Type B pancreatic cell (in vitro differentiated cells): ENCODE measurements at regions not wholly inside any gene's neighbourhood (a gene's known extent, or its start where the extent isn't known, plus 50 kb on each side); places are given as distances from the start of the nearest gene placed in this dataset.
A peak's percentile ranks its signal among the peaks of the same experiment; 100 is the strongest.
"Not testable (repeated sequence)": the region's sequence is repeated elsewhere in the genome, so short reads cannot be mapped to it uniquely, and the experiment has no call there.

Experiments
- DNase-seq: peaks from one replicate; pipeline ENCODE4 v3.0.0; 2021; ENCODE audit warnings: mixed read lengths; ENCODE audit not compliant: unreplicated experiment; ENCODE audit errors: extremely low spot score
- H3K27ac Mint-ChIP-seq: 2 replicates; pipeline ENCODE4 v1.8.0; 2021; ENCODE audit warnings: mild to moderate bottlenecking, mixed read lengths
- H3K27me3 Mint-ChIP-seq: 2 replicates; pipeline ENCODE4 v1.8.0; 2021; ENCODE audit warnings: mixed read lengths
- H3K36me3 Mint-ChIP-seq: 2 replicates; pipeline ENCODE4 v1.8.0; 2021; ENCODE audit warnings: mixed read lengths
- H3K4me1 Mint-ChIP-seq: one replicate; pipeline ENCODE4 v1.8.0; 2021; ENCODE audit warnings: mixed read lengths; ENCODE audit not compliant: unreplicated experiment
- H3K4me3 Mint-ChIP-seq: 2 replicates; pipeline ENCODE4 v1.8.0; 2021; ENCODE audit warnings: mild to moderate bottlenecking, mixed read lengths
- H3K9me3 Mint-ChIP-seq: 2 replicates; pipeline ENCODE4 v1.8.0; 2021; ENCODE audit warnings: mixed read lengths
- TF ChIP-seq, protein P1 (sequence below): fragments of 200-600 bp; sonication (generic); conservative IDR thresholded peaks from 2 replicates; pipeline ENCODE4 v1.5.0; 2021; ENCODE audit warnings: antibody characterized with exemption, mild to moderate bottlenecking

DNA sequence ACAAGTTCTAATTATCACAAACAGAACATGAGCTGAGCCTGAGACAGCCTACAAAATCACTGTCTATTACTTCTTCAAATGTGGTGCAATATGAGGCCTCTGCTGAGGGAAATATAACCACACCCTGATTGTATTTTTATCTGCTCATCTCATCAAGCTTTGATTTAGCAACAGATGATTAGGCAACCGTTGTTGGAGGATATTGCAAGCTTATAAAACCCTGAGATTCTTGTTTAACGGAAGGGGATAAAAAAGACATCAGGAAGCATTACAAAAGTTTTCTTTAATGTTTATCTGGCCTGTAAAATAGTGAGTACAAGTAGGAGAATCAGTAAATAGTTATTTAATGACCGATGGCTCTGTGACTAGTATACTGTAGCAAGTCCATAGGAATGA lies 108.5 kb downstream of the ZNF330 start:
- H3K27me3 Mint-ChIP-seq, result peaks cover 4% of the 10 kb centered on the region
- H3K4me1 Mint-ChIP-seq, result no peaks in the 10 kb centered on the region
- H3K36me3 Mint-ChIP-seq, result no peaks in the 10 kb centered on the region
- TF ChIP-seq, protein P1, sequence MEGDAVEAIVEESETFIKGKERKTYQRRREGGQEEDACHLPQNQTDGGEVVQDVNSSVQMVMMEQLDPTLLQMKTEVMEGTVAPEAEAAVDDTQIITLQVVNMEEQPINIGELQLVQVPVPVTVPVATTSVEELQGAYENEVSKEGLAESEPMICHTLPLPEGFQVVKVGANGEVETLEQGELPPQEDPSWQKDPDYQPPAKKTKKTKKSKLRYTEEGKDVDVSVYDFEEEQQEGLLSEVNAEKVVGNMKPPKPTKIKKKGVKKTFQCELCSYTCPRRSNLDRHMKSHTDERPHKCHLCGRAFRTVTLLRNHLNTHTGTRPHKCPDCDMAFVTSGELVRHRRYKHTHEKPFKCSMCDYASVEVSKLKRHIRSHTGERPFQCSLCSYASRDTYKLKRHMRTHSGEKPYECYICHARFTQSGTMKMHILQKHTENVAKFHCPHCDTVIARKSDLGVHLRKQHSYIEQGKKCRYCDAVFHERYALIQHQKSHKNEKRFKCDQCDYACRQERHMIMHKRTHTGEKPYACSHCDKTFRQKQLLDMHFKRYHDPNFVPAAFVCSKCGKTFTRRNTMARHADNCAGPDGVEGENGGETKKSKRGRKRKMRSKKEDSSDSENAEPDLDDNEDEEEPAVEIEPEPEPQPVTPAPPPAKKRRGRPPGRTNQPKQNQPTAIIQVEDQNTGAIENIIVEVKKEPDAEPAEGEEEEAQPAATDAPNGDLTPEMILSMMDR, result no peak
- H3K4me3 Mint-ChIP-seq, result no peak overlapping the region
- no peak overlapping the region for H3K27ac Mint-ChIP-seq
- H3K9me3 Mint-ChIP-seq, result no peaks in the 10 kb centered on the region
- no peak for DNase-seq

- Mint-ChIP-seq H3K4me3 (no peak overlapping the region), H3K27ac (no peak overlapping the region), H3K36me3 (no peaks in the 10 kb centered on the region), H3K4me1 (no peaks in the 10 kb centered on the region), H3K9me3 (no peaks in the 10 kb centered on the region), H3K27me3 (peaks cover 4% of the 10 kb centered on the region)
- DNase-seq, result no peak
- TF ChIP-seq, protein P1, result no peak
These were observed 109.9 kb downstream of the ZNF330 start for GRCh38 chr4:141330616-141331015.

DNA sequence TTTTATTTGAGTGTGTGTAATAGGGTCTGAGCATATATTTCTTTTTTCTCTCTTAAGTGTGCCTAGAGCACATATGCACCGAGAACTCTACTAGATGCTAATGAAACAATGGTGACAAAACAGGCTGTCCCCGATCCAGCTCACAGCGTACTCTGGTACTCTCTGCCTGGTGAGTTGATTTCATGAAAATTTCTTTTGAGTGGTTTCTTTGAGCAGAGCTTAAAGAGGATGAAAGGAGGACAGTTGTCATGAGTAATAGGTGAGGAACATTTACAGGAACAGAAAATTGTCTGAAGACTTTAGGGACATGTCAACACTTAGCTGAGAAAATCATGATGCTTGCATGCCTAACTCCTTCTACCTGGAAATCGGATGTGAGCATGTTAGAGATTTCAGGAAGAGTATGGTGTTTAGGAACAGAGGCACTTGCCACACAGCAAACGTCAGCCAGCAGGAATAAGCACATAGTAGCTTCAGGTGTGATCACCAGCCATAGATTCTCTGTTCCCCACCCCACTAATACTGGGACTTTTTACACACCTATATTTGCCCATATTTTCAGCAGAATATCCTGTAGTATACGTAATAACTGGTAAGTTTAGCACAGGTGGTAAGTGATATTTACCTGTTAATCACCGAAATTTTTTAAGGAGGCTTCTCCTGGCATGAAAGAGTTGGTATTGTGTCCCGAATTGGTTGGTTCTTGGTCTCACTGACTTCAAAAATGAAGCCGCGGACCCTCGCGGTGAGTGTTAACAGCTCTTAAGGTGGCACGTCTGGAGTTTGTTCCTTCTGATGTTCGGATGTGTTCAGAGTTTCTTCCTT lies 111.1 kb downstream of the ZNF330 start:
- Mint-ChIP-seq H3K9me3 (no peaks in the 10 kb centered on the region), H3K27me3 (peaks cover 4% of the 10 kb centered on the region), H3K4me1 (no peaks in the 10 kb centered on the region), H3K4me3 (no peak overlapping the region), H3K27ac (no peak overlapping the region), H3K36me3 (no peaks in the 10 kb centered on the region)
- TF ChIP-seq, protein P1, result no peak
- DNase-seq, result no peak

DNA sequence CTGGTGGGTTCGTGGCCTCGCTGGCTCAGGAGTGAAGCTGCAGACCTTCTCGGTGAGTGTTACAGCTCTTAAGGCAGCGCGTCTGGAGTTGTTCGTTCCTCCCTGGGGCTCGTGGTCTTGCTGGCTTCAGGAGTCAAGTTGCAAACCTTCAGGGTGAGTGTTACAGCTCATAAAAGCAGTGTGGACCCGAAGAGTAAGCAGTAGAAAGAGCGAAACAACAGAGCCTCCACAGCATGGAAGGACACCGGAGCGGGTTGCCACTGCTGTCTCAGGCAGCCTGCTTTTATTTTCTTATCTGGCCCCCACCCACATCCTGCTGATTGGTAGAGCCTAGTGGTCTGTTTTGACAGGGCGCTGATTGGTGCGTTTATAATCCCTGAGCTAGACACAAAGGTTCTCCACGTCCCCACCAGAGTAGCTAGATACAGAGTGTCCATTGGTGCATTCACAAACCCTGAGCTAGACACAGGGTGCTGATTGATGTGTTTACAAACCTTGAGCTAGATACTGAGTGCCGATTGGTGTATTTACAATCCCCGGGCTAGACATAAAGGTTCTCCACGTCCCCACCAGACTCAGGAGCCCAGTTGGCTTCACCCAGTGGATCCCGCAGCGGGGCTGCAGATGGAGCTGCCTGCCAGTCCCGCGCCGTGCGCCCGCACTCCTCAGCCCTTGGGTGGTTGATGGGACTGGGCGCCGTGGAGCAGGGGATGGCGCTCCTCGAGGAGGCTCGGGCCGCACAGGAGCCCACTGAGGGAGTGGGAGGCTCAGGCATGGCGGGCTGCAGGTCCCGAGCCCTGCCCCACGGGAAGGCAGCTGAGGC lies 111.9 kb downstream of the ZNF330 start:
- H3K4me3 Mint-ChIP-seq, result peak overlapping the region; percentile 78
- not testable (repeated sequence) for H3K27ac Mint-ChIP-seq, H3K36me3 Mint-ChIP-seq, H3K27me3 Mint-ChIP-seq, H3K4me1 Mint-ChIP-seq, DNase-seq, H3K9me3 Mint-ChIP-seq

DNA sequence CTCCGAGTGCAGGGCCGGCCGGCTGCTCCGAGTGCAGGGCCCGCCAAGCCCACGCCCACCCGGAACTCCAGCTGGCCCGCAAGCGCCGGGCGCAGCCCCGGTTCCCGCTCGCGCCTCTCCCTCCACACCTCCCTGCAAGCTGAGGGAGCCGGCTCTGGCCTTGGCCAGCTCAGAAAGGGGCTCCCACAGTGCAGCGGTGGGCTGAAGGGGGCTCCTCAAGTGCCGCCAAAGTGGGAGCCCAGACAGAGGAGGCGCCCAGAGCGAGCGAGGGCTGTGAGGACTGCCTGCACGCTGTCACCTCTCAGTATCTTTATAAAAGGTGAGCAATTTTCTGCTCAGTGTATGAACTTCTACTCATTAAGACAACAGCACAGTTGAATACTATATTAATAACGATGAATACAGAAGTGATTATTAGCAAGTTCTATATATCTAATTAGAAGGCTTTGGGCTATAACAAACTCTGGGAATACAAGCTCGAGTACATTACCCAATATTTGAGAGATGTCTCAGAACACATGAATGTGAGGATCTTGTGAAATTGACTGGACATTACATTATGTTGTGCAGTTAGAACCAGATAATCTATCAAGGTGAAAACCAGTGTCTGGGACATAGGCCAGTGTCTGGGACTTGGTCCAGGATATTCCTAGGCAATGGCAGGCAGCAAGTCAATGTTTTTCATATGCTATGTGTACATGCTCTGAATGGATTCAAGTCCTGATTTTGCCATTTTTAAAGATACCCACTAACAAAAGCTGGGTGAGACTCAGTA lies 112.9 kb downstream of the ZNF330 start:
- H3K27me3 Mint-ChIP-seq, H3K4me1 Mint-ChIP-seq, DNase-seq, H3K9me3 Mint-ChIP-seq, H3K27ac Mint-ChIP-seq, H3K36me3 Mint-ChIP-seq: not testable (repeated sequence)
- peak overlapping the region; percentile 72 for H3K4me3 Mint-ChIP-seq

GRCh38 chr4:141335166-141335565 lies 114.5 kb downstream of the ZNF330 start:
- no peak overlapping the region for H3K27ac Mint-ChIP-seq
- DNase-seq, result no peak
- TF ChIP-seq, protein P1, result no peak
- H3K4me1 Mint-ChIP-seq, result no peaks in the 10 kb centered on the region
- H3K4me3 Mint-ChIP-seq, result no peak overlapping the region
- H3K36me3 Mint-ChIP-seq, result no peaks in the 10 kb centered on the region
- H3K27me3 Mint-ChIP-seq, result peaks cover 7% of the 10 kb centered on the region
- no peaks in the 10 kb centered on the region for H3K9me3 Mint-ChIP-seq
